ENCODE measurements at regions not wholly inside any gene's neighbourhood (a gene's known extent, or its start where the extent isn't known, plus 50 kb on each side); places are given as distances from the start of the nearest gene placed in this dataset.

DNA sequence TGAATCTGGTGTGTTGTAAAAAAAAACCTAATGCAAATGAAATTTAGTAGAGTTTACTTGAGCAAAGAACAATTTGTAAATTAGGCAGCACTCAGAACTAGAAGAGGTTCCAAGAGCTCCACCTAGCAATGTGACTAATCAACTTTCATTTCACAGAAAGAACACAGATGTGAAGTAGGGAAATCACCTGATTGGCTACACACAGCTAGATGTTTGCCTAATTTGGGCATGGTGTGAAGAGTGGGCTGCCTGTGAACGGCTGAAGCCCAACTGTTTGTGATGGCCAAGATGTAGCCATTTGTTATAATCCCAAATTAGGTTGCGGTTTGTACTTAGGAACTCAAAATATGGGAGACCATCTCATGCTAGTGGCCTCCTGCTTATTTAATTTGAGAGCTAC is 724.4 kb upstream of the SLITRK5 start:
- DNase-seq (ENCODE audit: low spot score): no peak

DNA sequence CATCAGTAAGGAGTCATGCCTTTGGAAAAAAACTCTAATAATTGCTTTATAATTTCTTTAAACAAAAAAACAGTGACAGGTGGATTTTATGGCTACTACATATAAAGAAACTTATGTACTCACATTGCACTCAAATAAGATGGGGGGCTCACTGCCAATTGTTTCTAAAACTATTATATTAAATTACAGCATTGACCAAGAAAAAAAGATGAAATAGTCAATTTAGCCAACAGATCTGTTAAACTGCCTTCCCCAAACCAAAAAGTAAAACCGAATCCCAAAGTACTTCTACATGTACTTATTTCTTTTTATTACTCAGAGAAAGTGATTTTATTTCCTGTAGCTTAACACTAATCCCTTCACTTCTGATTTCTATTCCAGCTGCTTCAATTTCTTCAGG is 716.8 kb upstream of the SLITRK5 start:
- no peak for DNase-seq (ENCODE audit: low spot score)

DNA sequence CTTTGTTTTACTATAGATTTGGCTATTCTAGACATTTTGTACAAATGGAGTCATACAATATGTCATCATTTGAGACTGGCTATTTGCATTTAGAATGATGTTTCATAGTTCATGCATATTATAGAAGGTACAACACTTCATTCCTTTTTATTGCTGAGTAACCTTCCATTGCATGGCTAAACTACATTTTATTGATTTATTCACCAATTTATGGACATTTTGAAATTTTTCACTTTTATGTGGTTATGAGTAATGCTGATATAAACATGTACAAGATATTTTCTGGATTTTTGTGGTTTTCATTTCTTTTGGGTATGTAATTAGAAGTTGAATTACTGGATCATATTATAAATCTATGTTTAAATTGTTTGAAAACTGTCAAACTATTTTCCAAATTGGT is 710.3 kb upstream of the SLITRK5 start:
- DNase-seq (ENCODE audit: low spot score): no peak

DNA sequence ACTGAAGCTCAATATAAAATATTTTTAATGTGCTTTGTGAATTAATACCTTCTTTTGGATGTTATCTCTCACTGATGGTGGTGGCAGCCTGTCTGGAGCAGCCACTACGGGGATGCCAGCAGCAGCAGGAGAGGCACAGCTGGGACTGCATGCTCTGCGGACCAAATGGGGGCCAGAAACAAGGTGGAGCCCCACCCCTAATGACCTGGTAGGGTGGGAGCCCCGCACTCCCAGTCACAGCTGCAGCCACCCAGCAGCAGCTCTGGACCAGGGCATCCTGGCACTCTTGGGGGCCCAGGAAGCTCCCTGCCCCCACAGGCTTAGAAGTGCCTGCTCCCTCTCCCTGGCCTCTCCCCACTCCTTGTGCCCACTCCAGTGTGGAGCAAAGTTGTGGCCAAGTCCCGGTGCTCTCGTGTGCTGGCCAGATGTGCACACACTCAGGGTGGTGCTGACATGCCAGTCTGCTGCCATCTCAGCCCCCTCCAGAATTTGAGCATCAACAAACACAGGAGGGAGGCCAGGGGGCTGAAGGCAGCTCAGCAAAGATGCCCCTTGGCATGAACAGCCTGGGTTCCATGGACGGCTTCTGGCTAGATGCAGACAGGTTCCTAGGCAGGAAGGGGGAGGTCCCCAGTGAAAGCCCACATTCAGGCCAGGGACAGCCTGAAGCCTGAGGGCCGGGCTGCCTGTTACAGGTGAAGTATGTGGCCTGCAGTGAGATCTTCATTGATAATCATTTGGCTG is 696.7 kb upstream of the SLITRK5 start:
- DNase-seq (ENCODE audit: low spot score): no peak

DNA sequence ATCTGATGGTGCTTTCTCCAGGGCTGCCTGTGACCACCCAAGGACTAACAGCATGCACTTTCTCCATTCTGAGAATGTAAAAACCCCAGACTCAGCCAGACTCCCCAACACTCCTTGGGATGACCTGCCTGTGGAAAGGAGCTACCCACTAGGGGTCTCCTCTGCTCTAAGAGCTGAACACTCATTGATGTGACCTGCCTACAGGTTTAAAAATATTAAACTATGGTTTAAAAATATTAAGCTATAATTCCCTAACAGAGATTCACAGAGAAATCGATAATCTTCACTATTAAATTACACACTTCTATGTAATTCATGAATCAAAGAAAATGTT is 696.2 kb upstream of the SLITRK5 start:
- no peak for DNase-seq (ENCODE audit: low spot score)

DNA sequence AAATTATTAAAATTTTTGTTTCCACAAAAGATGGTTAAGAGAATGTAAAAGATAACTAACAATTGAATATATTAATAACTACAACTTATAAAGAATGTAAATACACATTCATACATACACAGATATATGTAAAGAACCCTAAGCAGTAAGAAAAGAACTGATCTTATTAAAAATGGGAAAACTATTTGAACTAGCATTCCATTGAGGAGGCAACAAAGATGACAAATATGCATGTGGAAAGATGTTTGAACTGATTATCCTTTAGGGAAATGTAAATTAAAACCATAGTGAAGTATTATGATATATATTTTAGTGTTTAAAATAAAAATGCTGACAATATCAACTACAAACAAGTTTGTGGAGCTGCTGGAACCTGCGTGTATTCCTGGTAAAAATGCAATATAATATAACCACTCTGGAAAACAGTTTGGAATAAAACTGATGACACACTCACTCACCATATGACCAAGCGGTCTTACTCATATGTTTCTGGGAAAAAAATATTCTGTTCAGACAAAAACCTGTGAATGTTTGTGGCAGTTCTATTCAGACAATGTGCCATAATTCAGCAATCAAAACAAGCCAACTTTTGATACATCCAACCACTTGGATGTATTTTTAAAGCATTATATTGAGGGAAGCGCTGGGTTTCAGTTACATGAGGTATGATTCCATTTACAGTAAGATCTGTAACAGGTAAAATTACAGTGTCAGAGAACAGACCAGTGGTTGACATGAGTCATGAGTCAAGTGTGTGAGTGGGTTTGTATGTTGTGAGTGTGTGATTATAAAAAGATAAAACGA is 694.4 kb upstream of the SLITRK5 start:
- peak; percentile 6 for DNase-seq (ENCODE audit: low spot score)

DNA sequence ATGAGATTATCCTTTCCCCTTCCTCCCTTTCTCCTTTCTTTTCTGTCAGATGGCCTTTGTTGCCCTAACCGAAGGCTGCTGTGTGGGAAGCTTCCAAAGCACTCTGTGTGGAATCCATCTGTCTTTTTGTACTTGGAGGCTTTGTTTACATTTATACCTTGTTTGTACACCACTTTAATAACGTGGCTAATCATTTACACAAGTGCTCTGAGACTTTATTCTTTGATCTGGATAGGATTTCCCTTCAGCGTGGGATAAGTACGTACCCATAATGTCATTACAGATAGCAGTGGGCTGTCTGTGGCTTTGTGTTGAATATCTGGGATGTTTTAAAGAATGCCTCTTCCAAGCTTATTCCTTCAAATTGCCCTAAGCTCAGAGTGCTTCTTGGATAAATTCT is 684.7 kb upstream of the SLITRK5 start:
- no peak for DNase-seq (ENCODE audit: low spot score)

DNA sequence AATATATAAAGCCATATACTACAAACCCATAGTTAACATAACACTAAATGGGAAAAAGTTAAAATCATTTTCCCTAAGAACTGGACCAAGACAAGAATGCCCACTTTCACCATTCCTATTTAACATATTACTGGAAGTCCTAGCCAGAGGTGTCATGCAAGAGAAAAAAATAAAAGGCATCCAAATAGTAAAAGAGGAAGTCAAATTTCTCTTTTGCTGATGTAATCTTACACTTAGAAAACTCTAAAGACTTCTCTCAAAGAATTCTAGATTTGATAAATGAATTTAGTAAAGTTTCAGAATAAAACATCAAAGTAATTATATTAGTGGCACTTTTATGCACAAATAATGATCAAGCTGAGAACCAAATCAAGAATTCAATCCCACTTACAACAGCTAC is 678.9 kb upstream of the SLITRK5 start:
- DNase-seq (ENCODE audit: low spot score): no peak

DNA sequence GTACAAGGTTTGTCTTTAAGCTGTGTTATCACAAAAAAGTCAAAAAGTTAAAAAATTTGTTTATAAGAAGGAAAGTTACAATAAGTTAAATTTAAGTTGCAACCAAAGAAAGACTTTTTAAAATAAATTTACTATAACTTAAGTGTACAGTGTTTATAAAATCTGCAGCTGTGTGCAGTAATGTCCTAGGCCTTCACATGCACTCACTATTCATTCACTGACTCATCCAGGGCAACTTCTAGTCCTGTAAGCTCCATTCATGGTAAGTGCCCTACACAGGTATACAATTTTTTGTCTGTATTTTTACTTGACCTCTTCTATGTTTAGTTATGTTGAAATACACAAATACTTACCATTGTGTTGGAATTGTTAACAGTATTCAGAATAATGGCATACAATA is 667.9 kb upstream of the SLITRK5 start:
- no peak for DNase-seq (ENCODE audit: low spot score)

DNA sequence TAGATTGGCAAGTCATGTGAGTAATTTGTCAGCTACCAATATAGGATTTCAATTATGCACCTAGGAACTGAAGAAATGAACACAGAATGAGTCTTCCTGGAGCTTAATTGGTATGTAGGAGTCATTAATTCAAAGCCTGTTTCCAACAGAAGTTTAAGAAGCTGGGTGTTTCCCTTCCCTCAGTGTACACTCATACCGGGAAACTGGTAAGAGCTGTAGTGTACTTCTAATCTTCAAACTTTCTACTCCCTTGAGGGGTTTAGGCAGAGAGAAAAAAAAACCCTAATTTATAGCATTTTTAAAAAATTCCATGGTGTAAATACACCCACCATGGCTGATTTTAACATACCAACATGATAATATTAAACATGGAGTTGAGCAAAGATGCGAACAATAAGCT is 665.7 kb upstream of the SLITRK5 start:
- DNase-seq (ENCODE audit: low spot score): no peak

DNA sequence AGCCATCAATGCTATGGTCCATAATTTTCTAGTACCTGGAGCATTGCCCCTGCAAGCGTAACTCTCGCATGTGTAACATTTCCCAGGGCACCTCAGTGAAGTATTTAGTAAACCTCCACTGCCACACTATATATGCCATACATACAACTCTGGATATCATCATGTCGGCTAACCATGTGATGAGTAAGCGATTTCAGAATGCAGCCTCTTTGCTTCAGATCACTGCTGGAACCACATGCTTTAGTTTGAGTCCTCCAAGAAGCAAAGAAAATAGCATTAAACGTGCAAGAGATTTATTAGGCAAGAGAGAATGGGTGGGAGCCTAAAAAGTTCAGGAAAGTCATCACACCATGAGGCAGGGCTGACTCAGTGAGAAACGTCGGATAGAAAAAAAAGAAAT is 635.6 kb upstream of the SLITRK5 start:
- no peak for DNase-seq (ENCODE audit: low spot score)

DNA sequence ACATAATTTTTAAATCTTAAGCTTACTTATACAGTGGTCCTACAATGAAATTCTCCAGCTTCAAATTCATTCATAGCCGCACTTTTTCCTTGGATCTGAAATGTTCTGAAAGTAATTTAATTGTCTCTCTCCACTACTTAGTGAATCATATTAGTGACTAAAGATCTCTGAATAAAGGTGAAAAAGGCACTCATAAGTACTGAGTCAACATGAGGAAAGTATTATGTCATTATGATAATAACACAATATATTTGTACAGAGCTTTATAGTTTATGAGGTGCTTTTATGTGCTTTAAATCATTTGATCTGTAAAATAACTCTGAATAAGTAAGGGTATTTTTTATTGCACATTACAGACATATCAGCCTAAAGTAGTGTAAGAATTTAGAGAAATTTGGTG is 628.2 kb upstream of the SLITRK5 start:
- DNase-seq (ENCODE audit: low spot score): no peak

DNA sequence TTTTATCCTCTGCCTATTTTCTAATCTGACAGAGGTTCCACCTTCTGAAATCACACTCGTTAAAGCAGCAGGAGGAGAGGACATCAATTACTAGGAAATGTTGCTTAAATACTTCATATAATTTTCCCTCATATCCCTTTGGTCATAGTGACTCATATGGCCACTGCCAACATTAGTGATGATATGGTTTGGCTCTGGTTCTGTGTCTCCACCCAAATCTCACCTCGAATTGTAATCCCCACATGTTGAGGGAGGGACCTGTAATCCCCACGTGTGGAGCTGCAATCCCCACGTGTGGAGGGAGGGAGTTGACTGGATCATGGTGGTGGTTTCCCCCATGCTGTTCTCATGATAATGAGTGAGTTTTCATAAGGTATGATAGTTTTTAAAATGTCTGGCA is 618.4 kb upstream of the SLITRK5 start:
- DNase-seq (ENCODE audit: low spot score): no peak

DNA sequence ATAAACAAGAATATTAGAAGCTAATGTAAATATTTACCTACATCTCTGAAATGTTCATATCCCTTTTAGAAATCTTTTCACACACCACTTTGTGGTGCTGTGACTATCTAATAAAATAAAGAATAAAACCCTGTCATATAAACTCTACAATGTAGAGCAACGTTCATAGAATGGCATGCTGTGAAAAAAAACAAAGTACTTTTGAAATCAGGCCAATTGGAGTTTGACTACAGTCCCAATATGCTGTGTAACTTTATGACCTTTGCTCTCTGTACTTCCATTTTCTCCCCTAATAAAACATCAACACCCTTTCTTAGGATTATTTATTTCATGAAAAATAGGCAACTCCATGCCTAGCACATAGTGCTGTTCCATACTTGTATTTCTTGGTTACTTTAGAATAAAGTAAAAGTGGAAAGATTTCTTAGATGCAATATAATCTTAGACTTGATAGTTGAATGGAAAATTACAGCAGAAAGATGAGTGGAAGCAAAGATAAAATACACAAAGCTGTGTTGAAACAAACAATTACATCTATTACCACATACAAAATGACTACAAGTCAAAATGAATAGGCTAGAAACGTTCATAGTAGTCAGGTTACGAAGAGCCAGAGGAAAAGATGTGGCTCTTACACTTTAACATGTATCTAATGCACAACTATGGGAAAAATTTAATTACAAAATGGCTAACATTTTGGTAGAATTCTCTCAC is 613.2 kb upstream of the SLITRK5 start:
- no peak for DNase-seq (ENCODE audit: low spot score)

DNA sequence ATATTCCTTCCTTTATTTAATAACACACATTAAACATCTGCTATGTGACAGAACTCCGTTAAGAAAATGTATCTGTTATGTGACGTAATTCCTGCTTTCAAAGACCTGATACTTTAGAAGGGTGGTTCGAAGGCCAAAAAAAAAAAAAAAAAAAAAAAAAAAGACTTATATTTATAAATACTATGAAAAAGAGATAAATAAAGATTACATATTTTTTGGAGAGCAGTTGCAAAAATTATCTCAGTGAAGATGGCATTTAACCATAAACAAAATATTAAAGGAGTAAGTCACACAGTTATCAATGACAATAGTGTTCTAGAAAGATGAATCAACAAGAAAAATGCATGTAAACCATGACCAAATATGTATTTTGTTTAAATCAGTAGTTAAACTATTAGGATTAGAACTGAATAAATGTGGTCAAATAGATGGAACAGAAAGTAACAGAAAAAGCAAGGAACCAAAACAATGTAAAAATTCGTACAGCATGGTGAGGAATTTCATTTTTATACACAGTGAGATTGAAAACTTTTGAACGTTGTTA is 612.3 kb upstream of the SLITRK5 start:
- DNase-seq (ENCODE audit: low spot score): no peak

DNA sequence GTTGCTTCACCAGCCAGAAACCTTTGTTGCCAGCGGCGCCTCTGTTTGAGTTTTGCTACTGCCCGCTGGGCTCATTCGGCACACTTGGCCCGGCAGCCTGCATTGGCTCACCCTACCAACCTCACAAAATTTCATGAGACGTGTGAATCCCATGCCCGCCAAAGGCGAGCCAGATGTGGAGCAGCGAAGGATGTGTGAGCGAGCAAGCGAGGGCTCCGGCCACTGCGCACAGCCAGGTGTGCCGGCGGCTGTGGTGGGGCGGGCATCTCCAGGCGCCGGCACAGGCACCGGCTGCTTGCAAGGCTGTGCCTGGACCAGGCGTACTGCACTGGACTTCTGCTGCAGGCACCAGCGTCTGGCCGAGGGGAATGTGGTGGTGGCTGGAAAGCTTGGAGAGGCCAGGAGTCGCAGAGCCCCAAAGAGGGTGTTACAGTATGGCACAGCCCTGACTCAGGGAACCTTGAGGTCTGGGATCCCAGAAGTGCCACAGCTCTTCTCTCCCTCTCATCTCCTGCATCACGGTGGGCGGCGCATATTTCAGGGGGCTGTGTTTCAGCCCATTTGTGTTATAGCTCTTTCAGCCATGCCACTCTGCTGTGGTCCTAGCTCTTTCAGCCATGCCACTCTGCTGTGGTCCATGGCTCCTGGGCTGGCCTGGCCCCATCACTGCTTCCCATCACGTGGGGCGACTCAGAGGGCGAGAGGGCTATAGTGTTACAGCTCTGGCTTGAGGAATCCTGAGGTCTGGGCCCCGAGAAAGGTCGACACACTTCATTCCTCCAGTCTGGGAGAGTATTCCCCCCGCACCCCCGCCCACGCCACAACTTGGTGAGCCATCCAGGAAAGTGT is 592.0 kb upstream of the SLITRK5 start:
- no peak for DNase-seq (ENCODE audit: low spot score)

DNA sequence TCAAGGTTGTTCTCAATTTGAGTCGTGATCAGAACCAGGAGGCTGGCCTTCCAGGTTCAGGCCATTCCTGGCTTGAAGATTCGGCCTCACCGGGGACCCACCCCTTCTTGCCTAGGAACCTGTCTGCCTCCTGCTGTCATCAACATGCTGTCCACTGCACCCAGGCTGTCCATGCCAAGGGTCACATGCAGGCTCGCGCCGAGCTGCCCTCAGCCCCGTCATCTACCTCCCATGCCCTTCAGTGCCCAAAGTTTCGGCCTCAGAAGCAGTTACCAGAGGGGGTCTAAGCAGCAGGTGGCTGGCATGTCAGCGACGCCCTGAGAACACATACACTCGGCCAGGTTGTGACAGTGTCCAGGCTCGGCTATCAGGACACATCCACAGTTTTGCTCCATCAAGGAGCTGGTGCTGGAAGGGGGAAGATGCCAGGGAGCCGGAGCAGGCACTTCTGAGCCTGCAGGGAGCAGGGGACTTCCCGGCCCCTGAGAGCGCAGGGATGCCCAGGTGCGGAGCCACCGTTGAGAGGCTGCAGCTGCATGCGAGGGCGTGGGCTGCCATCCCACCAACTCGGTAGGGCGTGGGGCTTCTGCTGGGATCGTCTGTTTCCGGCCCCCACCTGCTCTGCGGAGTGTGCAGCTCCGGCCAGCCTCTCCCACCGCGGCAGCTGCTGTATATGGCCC is 590.9 kb upstream of the SLITRK5 start:
- no peak for DNase-seq (ENCODE audit: low spot score)

DNA sequence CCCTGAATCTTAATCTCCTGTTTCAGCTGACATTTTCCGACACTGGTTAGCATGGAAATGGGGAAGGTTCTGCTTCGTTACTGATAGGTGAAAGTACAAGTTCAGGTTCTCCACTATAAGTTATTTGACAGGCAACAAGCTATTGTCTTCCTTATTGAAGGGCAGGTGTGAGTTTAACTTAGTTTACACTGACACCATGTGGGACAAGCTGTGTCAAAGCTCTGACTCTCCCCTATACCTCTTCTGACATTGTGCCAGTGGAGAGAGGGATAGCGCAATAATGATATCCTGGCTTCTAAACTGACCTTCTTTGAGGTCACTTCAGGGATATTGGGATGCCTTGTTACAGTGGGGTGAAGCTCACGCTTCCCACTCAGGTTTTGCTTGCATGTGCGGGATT is 587.0 kb upstream of the SLITRK5 start:
- DNase-seq (ENCODE audit: low spot score): no peak

DNA sequence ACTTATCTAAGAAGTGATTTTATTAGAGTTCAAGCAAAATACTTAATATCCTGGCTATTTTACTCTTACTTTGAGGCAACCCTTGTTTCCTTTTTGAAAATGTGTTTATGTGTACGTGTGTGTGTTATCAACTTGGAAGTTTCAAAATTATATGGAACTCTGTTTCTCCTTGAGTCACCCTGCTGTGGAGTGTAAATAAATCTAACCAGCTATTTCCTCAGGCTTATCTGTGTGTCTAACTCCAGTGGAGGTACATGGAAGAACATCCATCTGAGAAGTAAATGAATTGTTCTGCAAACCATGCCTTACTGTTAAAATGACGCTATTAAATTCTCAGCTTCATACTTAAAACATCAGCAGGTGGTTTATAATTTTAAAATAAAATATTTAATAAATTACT is 583.4 kb upstream of the SLITRK5 start:
- no peak for DNase-seq (ENCODE audit: low spot score)

DNA sequence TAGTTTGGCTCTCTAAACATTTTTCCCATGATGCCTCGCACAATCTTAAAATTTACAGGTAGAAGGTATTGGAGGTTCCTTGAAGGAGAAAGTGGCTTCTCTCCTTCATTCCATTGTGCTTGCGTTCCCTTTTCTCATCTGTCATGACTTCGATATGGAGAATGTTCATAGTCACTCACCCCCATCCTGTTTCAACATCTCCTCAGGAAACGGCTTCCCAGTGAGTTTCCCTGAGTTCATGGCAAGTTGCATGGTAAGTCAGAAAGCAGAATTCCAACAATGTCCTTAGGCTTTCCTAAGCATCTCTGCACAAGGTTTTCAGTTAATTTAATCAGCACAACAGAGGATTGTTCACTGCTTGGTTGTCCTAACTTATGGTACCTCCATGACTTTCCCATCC is 581.8 kb upstream of the SLITRK5 start:
- peak; percentile 52 for DNase-seq (ENCODE audit: low spot score)

DNA sequence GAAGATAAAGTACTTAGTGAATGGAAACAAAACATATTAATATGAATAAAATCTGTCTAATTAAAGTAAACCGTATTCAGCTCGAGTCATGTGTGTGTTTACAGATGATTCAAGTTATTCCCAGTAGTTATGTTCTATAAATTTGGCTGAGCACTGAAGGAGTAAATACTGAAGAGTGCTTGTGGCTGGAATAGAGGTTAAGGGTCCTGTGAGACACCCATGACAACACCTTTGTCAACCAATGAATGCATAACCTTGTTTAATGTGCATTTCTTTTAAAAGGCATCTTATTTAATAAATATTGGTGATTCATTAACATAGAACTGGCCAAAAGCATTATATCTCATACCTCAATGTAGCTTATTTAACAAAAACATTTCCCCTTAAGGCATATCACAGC is 577.8 kb upstream of the SLITRK5 start:
- no peak for DNase-seq (ENCODE audit: low spot score)
